Gastroesophageal sphincter (tissue), 4 donors: ENCODE measurements at regions not wholly inside any gene's neighbourhood (a gene's known extent, or its start where the extent isn't known, plus 50 kb on each side); places are given as distances from the start of the nearest gene placed in this dataset.

Experiments used
- ATAC-seq: fragments of 150-250 bp; one replicate; pipeline ENCODE4 v1.9.1; 2016; ENCODE audit warnings: mild to moderate bottlenecking, moderate library complexity
- H3K27ac ChIP-seq, 4 donors: fragments of 200-600 bp; sonication (generic) in 3 of 4; 1 replicate in 3 of 4; 2 replicates in 1 of 4; pipeline ENCODE4 v1.5.1; 2016 to 2019
- H3K27me3 ChIP-seq: fragments of 200-600 bp; sonication (generic); one replicate; pipeline ENCODE4 v1.5.1; 2019
- H3K36me3 ChIP-seq, 2 donors: fragments of 200-600 bp; sonication (generic); one replicate each; pipeline ENCODE4 v1.5.1; 2019; ENCODE audit warnings: control low read depth in 1 of 2
- H3K4me1 ChIP-seq, 3 donors: fragments of 200-600 bp; sonication (generic); 1 replicate in 2 of 3; 2 replicates in 1 of 3; pipeline ENCODE4 v1.5.1; 2016 to 2019; ENCODE audit warnings: control low read depth in 2 of 3
- H3K4me3 ChIP-seq, 2 donors: fragments of 200-600 bp; sonication (generic); one replicate each; pipeline ENCODE4 v1.5.1; 2019; ENCODE audit warnings: mild to moderate bottlenecking in 1 of 2, moderate library complexity in 1 of 2
- H3K9me3 ChIP-seq, 3 donors: fragments of 200-600 bp; sonication (generic); one replicate each; pipeline ENCODE4 v1.5.1; 2017 to 2019; ENCODE audit warnings: control low read depth in 2 of 3
- EP300 ChIP-seq: sonication (generic); formaldehyde crosslinking; IDR thresholded peaks from one replicate; pipeline ENCODE4 v1.6.1; 2017; ENCODE audit warnings: antibody characterized with exemption, mild to moderate bottlenecking
- POLR2A ChIP-seq, 2 donors: fragments of 450-650 bp; IDR thresholded peaks; one replicate each; pipeline ENCODE4 v1.6.1; 2017; ENCODE audit warnings: antibody characterized with exemption in 2 of 2, mild to moderate bottlenecking in 2 of 2, moderate library complexity in 1 of 2
- POLR2AphosphoS5 ChIP-seq: sonication (generic); formaldehyde crosslinking; IDR thresholded peaks from one replicate; pipeline ENCODE4 v1.6.1; 2017; ENCODE audit warnings: antibody characterized with exemption
- WGBS, 2 donors: methylation state at CpG; one replicate each; pipeline ENCODE4 v1.1.5; 2018; ENCODE audit warnings: low coverage in 1 of 2; 5-methylcytosine and 5-hydroxymethylcytosine counted together
- TF ChIP-seq, protein P1 (sequence below), 4 experiments: fragments of 200-600 bp in 2 of 4; fragments of 450-650 bp in 2 of 4; sonication (generic) in 1 of 4; IDR thresholded peaks; one replicate each; pipeline ENCODE4 v1.5.1; 2017 to 2019; ENCODE audit warnings: antibody characterized with exemption in 4 of 4, mild to moderate bottlenecking in 2 of 4, moderate library complexity in 2 of 4

DNA sequence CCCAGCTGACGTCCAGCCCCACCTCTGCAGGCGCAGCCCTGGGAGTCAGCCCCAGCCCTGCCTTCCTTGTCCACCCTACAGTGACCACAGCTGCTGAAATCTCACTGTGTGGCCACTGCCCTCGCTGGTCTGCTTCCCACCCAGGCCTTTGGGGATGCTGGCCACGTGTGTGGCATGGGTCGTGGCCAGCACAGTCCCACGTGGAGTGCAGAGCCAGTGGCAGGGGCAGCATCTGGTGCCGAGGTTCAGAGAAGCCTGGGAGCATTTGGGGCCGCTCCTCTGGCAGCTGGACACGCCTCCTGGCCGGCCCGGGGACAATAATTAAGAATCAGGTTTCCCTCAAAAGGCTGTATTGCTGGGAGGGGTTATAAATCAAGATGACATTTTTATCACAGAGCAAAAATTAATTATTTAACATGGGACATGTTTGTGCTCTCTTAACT, 92.1 kb downstream of the HMX1 start:
- no peaks in the 10 kb centered on the region for H3K9me3 ChIP-seq
- TF ChIP-seq, protein P1, sequence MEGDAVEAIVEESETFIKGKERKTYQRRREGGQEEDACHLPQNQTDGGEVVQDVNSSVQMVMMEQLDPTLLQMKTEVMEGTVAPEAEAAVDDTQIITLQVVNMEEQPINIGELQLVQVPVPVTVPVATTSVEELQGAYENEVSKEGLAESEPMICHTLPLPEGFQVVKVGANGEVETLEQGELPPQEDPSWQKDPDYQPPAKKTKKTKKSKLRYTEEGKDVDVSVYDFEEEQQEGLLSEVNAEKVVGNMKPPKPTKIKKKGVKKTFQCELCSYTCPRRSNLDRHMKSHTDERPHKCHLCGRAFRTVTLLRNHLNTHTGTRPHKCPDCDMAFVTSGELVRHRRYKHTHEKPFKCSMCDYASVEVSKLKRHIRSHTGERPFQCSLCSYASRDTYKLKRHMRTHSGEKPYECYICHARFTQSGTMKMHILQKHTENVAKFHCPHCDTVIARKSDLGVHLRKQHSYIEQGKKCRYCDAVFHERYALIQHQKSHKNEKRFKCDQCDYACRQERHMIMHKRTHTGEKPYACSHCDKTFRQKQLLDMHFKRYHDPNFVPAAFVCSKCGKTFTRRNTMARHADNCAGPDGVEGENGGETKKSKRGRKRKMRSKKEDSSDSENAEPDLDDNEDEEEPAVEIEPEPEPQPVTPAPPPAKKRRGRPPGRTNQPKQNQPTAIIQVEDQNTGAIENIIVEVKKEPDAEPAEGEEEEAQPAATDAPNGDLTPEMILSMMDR (IDR thresholded peaks at IDR 0.05): no peak
- TF ChIP-seq EP300: no peak
- no peak for TF ChIP-seq POLR2AphosphoS5
- no peak for TF ChIP-seq POLR2A (IDR thresholded peaks at IDR 0.05)
- no peak overlapping the region for H3K4me3 ChIP-seq
- no peak for ATAC-seq
- WGBS, 2 donors: 0% methylated on average over 2 of the region's 11 CpGs; no CpG with 5 or more reads in 1 of the 2 donors
- no peaks in the 10 kb centered on the region for H3K4me1 ChIP-seq
- H3K27ac ChIP-seq: no peak overlapping the region
- H3K27me3 ChIP-seq: peaks cover 34% of the 10 kb centered on the region
- H3K36me3 ChIP-seq: no peaks in the 10 kb centered on the region

DNA sequence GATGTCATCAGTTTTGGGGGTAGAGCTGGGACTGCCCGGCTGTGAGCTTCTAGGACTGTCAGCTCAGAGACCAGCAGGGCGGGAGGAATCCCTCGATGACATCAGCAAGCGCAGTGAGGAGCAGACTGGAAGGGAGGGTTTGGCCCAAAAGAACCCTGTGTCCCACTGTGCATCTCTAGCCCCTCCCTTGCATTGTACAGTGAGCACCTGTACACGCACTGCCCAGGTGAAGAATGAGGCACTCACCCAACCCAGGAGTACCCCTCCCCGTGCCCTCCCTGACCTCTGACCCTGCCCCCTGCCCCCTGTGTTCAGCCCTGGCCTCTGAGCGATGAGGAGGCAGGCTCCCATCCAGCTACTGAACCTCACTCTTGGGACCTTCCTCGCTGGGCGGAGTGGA, 92.9 kb downstream of the HMX1 start:
- Histone ChIP-seq H3K4me1 (no peaks in the 10 kb centered on the region), H3K36me3 (no peaks in the 10 kb centered on the region), H3K27me3 (peaks cover 34% of the 10 kb centered on the region), H3K27ac (no peak overlapping the region), H3K9me3 (no peaks in the 10 kb centered on the region), H3K4me3 (no peak overlapping the region)
- TF ChIP-seq, protein P1 (IDR thresholded peaks at IDR 0.05): no peak
- TF ChIP-seq POLR2A (IDR thresholded peaks at IDR 0.05): no peak
- TF ChIP-seq POLR2AphosphoS5: no peak
- no peak for TF ChIP-seq EP300
- no peak for ATAC-seq
- WGBS, 2 donors: 70 to 80% methylated on average over 1 to 2 of the region's 9 CpGs

DNA sequence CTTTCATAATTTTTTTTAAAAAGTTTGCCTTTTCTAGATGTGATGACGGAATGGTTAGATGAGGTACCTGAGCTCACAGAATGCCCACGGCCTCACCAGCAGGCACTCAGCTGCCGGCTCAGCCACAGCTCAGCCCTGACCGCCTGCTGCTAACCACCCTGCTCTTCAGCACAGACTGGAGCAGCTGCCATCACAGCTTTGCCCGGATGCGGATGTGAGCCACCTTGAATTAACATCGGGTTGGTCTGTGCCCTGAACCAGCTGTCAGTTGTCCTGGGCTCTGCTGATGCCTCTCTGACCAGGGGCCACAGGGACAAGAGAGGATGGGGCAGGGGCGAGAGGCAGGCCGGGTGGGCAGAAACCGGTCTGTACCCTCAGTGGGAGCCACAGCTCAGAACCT, 93.3 kb downstream of the HMX1 start:
- Histone ChIP-seq H3K27ac (no peak overlapping the region), H3K4me3 (no peak overlapping the region), H3K9me3 (no peaks in the 10 kb centered on the region), H3K36me3 (no peaks in the 10 kb centered on the region), H3K27me3 (peaks cover 39% of the 10 kb centered on the region), H3K4me1 (no peaks in the 10 kb centered on the region)
- no peak for ATAC-seq
- 64% methylated on average over 5 of the region's 10 CpGs; no CpG with 5 or more reads in 1 of the 2 donors for whole genome bisulfite sequencing, 2 donors
- TF ChIP-seq, protein P1 (IDR thresholded peaks at IDR 0.05): no peak
- no peak for TF ChIP-seq EP300
- no peak for TF ChIP-seq POLR2AphosphoS5

DNA sequence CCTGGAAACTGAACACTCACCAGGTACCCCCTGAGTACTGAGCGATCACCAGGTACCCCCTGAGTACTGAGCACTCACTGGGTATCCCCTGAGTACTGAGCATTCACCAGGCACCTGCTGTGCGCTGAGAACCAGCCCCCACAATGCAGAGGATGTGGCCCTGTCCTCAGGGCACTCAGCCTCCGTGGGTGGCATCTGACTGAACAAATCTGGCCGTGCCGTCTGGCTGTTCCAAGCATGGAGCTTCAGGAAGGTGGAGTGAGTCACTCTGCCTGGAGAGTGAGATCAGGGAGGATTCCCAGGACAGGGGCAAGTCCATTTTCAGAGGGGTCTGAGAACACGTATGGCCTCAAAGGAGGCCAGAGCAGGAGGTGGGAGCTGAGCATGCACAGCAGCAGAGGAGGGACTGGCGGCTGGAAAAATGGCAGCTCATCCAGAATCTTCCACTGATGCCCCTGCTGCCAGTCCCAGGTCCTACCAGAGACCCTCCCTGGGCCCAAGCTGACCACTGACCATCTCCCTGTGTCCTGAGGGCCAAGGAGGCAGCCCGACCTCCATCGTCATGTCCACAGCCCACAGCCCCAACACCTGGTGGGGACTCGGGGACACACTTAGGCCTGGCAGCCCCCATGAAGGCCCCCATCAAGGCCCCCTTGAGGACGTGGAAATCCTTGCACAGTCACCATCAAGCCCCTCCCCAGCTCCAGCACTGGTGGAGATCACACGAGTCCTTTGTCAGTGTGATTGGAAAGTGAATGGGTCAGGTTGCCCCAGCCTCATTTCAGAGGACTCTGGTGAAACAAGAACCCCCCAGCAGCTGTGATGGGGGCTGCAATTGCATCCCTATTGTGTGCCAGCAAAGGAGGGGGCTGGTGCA, 94.1 kb downstream of the HMX1 start:
- H3K36me3 ChIP-seq: no peaks in the 10 kb centered on the region
- no peak for ATAC-seq
- H3K9me3 ChIP-seq: no peaks in the 10 kb centered on the region
- no peak overlapping the region for H3K27ac ChIP-seq
- peaks cover 37% of the 10 kb centered on the region for H3K27me3 ChIP-seq
- no peaks in the 10 kb centered on the region for H3K4me1 ChIP-seq
- no peak overlapping the region for H3K4me3 ChIP-seq
- TF ChIP-seq, protein P1 (IDR thresholded peaks at IDR 0.05): no peak
- no peak for TF ChIP-seq EP300
- WGBS, 2 donors: 40% methylated on average over 1 of the region's 12 CpGs; no CpG with 5 or more reads in 1 of the 2 donors

DNA sequence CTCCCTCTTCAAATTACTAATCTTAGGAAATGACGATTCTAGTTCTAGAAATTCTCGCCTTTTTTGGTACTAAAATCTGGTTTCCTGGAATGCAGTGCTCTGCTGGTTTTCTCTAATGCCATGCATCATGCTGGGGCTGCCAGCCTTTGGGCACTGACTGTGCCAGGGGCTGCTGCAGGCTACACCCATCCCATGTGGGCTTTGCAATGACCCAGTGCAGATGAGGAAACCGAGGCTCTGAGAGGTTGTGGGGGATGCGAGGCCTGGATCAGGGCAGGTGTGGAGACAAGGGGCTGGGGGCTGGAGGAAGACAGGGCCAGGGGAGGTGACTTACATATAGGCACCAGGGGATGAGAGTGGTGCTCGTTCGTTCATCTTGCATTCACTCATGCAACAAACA, 95.3 kb downstream of the HMX1 start:
- WGBS, 2 donors: 78 to 89% methylated on average over 2 to 4 of the region's 6 CpGs
- ATAC-seq: no peak
- TF ChIP-seq POLR2AphosphoS5: no peak
- TF ChIP-seq, protein P1 (IDR thresholded peaks at IDR 0.05): no peak
- no peak for TF ChIP-seq EP300
- TF ChIP-seq POLR2A (IDR thresholded peaks at IDR 0.05): no peak

More for the DNA sequence above, 95.3 kb downstream of the HMX1 start:
- no peaks in the 10 kb centered on the region for H3K4me1 ChIP-seq
- no peak overlapping the region for H3K27ac ChIP-seq
- H3K27me3 ChIP-seq: peaks cover 27% of the 10 kb centered on the region
- no peaks in the 10 kb centered on the region for H3K36me3 ChIP-seq
- no peaks in the 10 kb centered on the region for H3K9me3 ChIP-seq
- no peak overlapping the region for H3K4me3 ChIP-seq
